MM.1S (cell line): ENCODE measurements at regions not wholly inside any gene's neighbourhood (a gene's known extent, or its start where the extent isn't known, plus 50 kb on each side); places are given as distances from the start of the nearest gene placed in this dataset.

Experiments
- DNase-seq: peaks from one replicate; pipeline ENCODE4 v3.0.0-alpha.2; 2015
- H2AFZ ChIP-seq: fragments of 300-600 bp; sonication (generic); 2 replicates; pipeline ENCODE4 v1.6.0; 2016; ENCODE audit warnings: antibody characterized with exemption, low read length
- H3F3A ChIP-seq: fragments of 300-600 bp; sonication (generic); 2 replicates; pipeline ENCODE4 v1.6.1; 2016; ENCODE audit warnings: mild to moderate bottlenecking, antibody characterized with exemption, low read length, moderate library complexity, mixed read lengths; ENCODE audit not compliant: insufficient read depth
- H3K27ac ChIP-seq: fragments of 300-600 bp; sonication (generic); 2 replicates; pipeline ENCODE4 v1.5.1; 2016; ENCODE audit warnings: mild to moderate bottlenecking, low read length
- H3K27me3 ChIP-seq: fragments of 300-600 bp; sonication (generic); replicated peaks from 2 replicates; pipeline ENCODE4 v1.6.0; 2016; ENCODE audit warnings: low read length; ENCODE audit not compliant: insufficient read depth
- H3K36me3 ChIP-seq: fragments of 300-600 bp; sonication (generic); replicated peaks from 2 replicates; pipeline ENCODE4 v1.6.1; 2016; ENCODE audit warnings: mild to moderate bottlenecking, low read length, mixed read lengths; ENCODE audit not compliant: insufficient read depth
- H3K4me1 ChIP-seq: fragments of 300-600 bp; sonication (generic); 2 replicates; pipeline ENCODE4 v1.6.1; 2016; ENCODE audit warnings: low read length, mixed read lengths
- H3K4me2 ChIP-seq: fragments of 300-600 bp; sonication (generic); 2 replicates; pipeline ENCODE4 v1.6.0; 2016; ENCODE audit warnings: low read depth, low read length
- H3K4me3 ChIP-seq: fragments of 300-600 bp; sonication (generic); 2 replicates; pipeline ENCODE4 v1.5.1; 2016; ENCODE audit warnings: low read length, mixed read lengths
- H3K79me2 ChIP-seq: fragments of 300-600 bp; sonication (generic); 2 replicates; pipeline ENCODE4 v1.6.1; 2016; ENCODE audit warnings: mixed run types, low read length, mixed read lengths
- H3K9ac ChIP-seq: fragments of 300-600 bp; sonication (generic); 2 replicates; pipeline ENCODE4 v1.6.1; 2016; ENCODE audit warnings: low read length, mixed read lengths
- H3K9me2 ChIP-seq: fragments of 300-600 bp; sonication (generic); replicated peaks from 2 replicates; pipeline ENCODE4 v1.6.1; 2016; ENCODE audit warnings: mild to moderate bottlenecking, low read length, mixed read lengths; ENCODE audit not compliant: insufficient read depth
- H3K9me3 ChIP-seq: fragments of 300-600 bp; sonication (generic); replicated peaks from 2 replicates; pipeline ENCODE4 v1.6.1; 2016; ENCODE audit warnings: mild to moderate bottlenecking, low read length, mixed read lengths; ENCODE audit not compliant: insufficient read depth
- H4K20me1 ChIP-seq: fragments of 300-600 bp; sonication (generic); 2 replicates; pipeline ENCODE4 v1.6.1; 2016; ENCODE audit warnings: mild to moderate bottlenecking, low read length, moderate library complexity, mixed read lengths; ENCODE audit not compliant: insufficient read depth
- CTCF ChIP-seq: fragments of 300-600 bp; sonication (generic); IDR thresholded peaks from 2 replicates; pipeline ENCODE4 v1.5.1; 2016; ENCODE audit warnings: antibody characterized with exemption, low read length, mixed read lengths
- EZH2 ChIP-seq: fragments of 300-600 bp; sonication (generic); optimal IDR thresholded peaks from 2 replicates; pipeline ENCODE3; 2017; ENCODE audit warnings: low read depth, mild to moderate bottlenecking, antibody characterized with exemption, low read length, mixed read lengths
- EZH2phosphoT487 ChIP-seq: fragments of 300-600 bp; sonication (generic); IDR thresholded peaks from 2 replicates; pipeline ENCODE4 v1.6.1; 2018; ENCODE audit warnings: antibody characterized with exemption, low read length

DNA sequence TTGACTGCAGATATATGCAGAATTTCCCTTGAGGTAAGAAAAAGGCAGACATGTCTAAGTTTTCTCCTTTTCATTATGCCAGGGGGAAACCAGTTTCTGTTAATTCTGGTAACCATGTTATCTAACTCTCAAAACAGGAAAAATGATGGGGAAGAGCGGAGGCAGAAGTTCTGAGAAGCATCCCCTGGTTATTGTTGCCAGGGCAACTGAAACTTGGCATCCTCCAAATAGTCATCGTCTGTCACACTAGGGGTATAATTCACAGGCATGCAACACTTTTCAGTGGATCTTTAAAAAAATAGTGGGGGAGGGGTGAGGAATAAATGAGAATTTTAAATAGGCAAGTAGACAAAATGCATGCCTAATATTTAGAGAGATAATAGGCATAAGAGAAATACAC is 715.3 kb upstream of the CXADR start:
- no peaks in the 10 kb centered on the region for H3K36me3 ChIP-seq
- H2AFZ ChIP-seq, result no peak overlapping the region
- no peaks in the 10 kb centered on the region for H3K9me3 ChIP-seq
- H3K4me1 ChIP-seq, result no peaks in the 10 kb centered on the region
- no peak overlapping the region for H3K27ac ChIP-seq
- H3K9ac ChIP-seq, result no peak overlapping the region
- no peak for DNase-seq
- H3K9me2 ChIP-seq, result no peaks in the 10 kb centered on the region
- no peak for TF ChIP-seq CTCF
- TF ChIP-seq EZH2, result no peak
- TF ChIP-seq EZH2phosphoT487, result no peak
- H3F3A ChIP-seq, result no peaks in the 10 kb centered on the region
- no peaks in the 10 kb centered on the region for H4K20me1 ChIP-seq
- H3K4me3 ChIP-seq, result no peak overlapping the region
- no peaks in the 10 kb centered on the region for H3K79me2 ChIP-seq
- H3K27me3 ChIP-seq, result no peaks in the 10 kb centered on the region
- H3K4me2 ChIP-seq, result no peak overlapping the region

- Histone ChIP-seq H3K9me2 (no peaks in the 10 kb centered on the region), H3K79me2 (no peaks in the 10 kb centered on the region), H2AFZ (no peak overlapping the region), H3K27me3 (no peaks in the 10 kb centered on the region), H3F3A (no peaks in the 10 kb centered on the region), H4K20me1 (no peaks in the 10 kb centered on the region), H3K4me1 (no peaks in the 10 kb centered on the region), H3K36me3 (no peaks in the 10 kb centered on the region), H3K9me3 (no peaks in the 10 kb centered on the region), H3K9ac (no peak overlapping the region), H3K27ac (no peak overlapping the region), H3K4me2 (no peak overlapping the region), H3K4me3 (no peak overlapping the region)
- no peak for DNase-seq
- TF ChIP-seq EZH2 (no peak), CTCF (no peak), EZH2phosphoT487 (no peak)
Observed at GRCh38 chr21:16797966-16798365, 714.9 kb upstream of the CXADR start.

GRCh38 chr21:16800536-16801275 is 712.1 kb upstream of the CXADR start:
- Histone ChIP-seq H3K9me3 (no peaks in the 10 kb centered on the region), H3K9ac (no peak overlapping the region), H3K4me2 (no peak overlapping the region), H3K27ac (no peak overlapping the region), H4K20me1 (no peaks in the 10 kb centered on the region), H3K4me3 (no peak overlapping the region), H3F3A (no peaks in the 10 kb centered on the region), H3K4me1 (no peaks in the 10 kb centered on the region), H3K27me3 (no peaks in the 10 kb centered on the region), H2AFZ (no peak overlapping the region), H3K79me2 (no peaks in the 10 kb centered on the region), H3K9me2 (no peaks in the 10 kb centered on the region), H3K36me3 (no peaks in the 10 kb centered on the region)
- TF ChIP-seq EZH2phosphoT487 (no peak), EZH2 (no peak), CTCF (no peak)
- no peak for DNase-seq
